GM19468 (cell line): ENCODE measurements at regions not wholly inside any gene's neighbourhood (a gene's known extent, or its start where the extent isn't known, plus 50 kb on each side); places are given as distances from the start of the nearest gene placed in this dataset.

Experiments
- ATAC-seq: cut with Tn5 transposase; IDR thresholded peaks from one replicate; pipeline ENCODE4 v1.9.1; 2021; ENCODE audit warnings: mild to moderate bottlenecking, moderate library complexity, moderate number of reproducible peaks; ENCODE audit not compliant: unreplicated experiment; ENCODE audit errors: extremely low read depth

DNA sequence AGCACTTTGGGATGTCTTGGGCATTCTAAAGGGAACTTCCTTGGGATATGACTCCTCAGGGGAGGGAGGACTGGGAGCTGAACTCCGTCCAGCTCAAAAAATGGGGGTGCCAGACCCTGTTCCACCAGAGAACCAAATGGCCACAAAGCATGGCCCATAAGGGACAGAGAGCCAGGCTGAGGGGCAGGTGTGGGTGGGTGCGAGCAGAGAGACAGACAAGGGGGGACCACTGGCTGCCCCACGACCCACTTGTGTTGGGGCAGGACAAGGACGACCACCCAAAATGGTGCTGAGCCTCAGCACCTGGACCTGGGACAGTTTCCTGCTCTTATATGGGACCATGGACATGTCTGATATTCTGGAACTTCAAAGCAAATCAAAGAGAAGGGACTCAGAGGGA lies 148.2 kb upstream of the MLN start:
- no peak for ATAC-seq

DNA sequence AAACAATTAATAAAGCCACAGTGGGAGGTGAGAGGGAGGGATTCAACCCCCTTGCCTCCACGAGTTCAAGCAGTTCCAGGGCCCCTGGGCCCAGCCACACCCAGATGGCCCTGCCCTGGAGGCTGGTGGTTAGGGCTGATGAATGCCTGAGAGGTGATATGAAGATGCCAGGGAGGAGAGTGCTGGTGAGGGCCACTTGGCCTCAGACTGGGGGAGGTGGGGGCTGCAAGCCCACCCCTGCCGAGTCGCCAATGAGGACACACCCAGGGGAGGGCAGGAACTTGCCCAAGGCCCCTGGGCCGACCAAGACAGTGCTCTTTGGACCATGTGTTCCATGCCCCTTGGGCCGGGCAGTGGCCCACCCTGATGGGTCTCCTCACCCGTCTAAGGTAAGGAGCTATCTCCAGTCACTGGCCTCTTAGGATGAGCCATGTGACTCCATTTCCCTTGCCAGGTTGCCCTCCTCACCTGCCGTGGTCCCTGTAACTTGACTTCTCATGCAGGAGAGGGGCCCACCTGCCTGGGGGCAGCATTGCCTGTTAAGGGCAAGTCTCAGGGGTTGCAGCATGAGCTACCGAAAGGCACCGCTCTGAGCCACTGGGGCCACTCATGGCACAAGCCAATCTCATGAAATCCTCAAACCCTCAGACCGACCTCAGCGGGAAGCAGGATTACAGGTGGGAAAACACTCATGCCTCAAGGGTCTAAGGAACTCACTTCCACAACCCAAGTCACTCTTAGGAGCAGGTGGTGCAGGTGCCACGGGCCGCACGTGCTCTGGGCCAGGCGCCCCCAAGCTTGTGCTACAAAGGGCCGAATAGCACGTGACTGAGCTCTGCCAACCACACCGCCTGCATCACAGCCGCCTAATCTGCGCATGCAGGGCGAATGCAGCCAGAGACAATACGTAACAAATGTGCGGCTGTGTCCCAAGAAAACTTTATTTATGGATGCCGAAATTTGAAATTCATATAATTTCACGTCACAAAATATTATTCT lies 147.4 kb upstream of the MLN start:
- ATAC-seq: no peak

DNA sequence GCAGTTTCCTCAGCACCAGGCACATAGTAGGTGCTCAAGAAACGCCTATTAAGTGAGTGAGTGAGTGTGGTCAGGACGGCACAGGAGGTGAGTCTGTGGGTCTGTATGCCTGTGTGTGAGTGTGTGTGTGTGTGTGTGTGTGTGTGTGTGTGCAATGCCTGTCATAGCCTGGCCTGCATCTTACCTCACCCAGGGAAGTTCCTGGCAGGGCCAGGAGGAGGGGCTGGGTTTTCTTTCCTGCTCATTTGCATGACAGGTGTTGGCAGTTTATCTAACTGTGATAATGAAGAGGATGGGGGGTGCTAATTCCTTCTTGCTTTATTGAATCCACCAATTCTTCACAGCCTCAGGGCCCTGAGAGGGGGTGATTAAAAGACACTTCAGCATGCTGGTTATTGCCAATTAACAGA lies 146.7 kb upstream of the MLN start:
- no peak for ATAC-seq

DNA sequence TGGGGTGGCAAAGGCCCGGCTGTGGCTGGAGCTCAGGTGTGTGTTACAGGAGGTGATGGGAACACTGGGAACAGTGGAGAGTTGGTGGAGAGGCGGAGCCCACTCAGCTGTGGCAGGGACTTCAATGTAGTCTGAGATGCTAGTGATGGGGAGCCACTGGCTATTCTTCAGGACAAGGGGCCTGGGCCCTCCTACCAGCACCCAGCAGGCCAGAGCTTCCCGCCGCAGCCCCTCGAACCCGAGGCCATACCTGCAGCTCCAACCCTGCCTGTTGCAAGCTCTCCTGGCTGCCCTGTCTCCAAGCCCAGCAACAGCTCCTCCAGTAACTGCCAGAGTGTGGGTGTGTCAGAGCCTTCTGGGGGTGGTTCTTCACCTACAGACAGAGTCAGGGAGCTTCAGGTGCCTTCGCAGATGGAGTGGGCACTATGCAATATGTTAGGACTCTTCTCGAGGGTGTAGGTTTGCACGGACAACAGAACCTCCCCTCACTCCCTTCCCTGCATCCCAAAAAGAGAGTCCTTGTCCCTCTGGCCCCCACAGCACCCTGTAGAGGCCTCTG lies 146.2 kb upstream of the MLN start:
- no peak for ATAC-seq

DNA sequence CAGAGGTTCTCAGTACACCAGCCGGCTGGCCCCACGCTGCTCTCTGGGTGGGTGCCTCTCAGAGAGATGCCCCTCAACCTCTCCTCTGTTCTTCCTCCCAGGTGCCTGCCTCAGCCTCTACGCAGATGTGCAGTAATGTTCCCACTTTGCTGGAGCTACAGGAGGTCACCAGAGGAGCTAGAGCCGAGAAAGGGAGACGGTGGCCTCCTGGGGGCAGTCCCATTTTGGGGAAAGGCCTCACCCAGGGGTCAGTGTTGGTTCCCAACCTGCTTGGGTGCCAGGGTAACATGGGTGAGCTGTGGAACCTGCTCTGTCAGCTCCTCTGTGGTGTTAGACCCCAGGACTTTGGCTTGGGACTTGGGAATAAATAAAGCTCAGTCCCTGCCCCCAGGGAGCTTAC lies 145.3 kb upstream of the MLN start:
- ATAC-seq: no peak

DNA sequence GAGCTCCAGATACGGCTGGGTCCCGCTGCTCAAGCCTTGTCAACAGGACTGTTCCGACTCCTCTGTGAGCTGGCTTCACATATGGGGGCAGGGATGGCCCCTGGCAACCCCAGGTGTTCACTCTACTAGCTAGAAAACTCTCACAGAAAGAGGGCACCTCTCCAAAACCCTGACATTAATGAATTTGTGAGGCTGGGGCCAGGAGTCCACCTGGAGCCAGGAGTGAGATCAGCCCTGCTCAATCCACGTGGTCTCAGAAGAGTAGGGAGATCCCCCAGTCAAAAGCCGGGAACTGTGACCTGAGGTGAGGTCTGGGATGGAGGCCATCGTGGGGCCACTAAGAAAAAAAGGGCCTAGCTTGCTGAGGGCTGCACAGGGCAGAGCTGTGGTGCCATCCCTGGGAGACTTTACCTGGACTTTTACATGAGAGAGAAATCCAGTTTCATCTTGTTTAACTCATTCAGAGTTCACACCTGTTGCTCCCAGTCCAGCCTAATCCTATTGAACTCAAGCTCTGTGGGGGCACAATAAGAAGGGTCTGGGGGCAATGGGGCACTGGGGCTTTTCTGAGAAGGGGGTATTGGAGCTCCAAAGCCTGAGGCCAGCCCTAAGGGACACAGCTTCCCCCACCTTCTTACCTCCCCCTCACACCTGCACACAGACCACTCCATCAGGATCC lies 144.3 kb upstream of the MLN start:
- no peak for ATAC-seq

DNA sequence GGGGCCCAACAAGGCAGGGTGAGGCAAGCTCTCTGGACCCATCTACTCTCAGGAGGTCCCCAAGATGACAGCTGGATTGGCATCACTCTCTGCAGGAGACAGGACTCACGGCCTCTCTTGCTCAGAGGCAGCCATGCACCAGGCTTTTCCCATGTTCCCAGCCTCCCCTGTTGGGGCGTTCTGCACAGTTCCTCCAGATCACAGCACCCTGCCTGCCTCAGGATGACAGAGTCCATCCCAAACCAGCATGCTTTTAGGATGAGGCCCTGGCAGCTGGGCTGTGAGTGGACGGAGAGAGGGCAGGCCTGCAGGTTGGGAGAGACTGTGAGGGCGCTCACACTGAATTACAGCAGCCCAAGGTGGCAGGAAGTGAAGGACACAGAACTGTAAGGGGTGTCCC lies 143.2 kb upstream of the MLN start:
- no peak for ATAC-seq

DNA sequence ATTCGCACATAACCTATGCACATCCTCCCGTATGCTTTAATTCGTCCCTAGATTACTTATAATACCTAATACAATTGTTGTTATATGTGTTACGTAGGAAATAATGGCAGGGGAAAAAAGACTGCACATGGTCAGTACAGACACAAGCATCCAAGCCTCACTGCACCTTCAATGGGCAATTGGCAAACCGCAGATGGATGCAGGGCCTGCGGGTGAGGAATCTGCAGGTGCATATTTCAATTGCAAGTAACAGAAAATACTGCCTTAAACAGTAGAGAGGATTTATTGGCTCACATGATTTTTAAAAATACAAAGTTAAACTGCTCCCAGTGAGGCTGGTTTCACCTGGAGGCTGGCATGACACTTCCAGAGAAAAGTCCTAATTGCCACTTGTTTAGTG lies 142.1 kb upstream of the MLN start:
- ATAC-seq: no peak

DNA sequence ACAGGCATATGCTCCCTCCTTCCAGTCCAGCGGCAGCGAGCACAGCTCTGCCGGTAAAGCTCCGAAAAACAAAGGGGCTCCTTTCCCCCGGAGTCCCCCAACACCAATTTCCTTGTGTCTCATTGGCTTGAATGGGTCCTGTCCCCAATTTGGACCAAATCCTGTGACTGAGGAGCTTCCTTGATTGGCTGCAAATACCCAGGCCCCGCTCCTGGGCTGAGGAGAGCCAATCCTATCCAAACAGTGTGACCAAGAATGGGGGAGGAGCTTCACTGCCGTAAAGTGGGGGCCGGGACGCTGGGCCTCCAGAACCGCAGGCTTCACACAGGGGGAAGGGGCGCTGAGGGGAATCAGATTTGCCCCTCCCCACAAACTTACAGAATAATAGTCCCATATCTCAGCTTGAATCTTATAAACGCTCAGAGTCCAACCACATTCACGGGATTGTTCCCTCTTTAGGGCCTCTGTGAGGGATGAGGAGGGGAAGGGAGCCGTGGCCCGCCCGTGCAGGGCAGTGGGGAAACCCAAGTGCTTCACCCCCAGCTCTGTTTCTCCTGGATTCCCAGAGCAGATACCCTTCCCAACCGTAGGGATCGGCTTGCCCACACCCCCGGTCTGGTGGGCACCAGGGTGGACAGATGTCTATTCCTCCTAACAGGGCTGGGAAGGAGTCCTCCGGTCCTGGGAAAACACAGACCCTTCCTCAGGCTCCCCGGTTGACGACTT lies 141.0 kb upstream of the MLN start:
- no peak for ATAC-seq

DNA sequence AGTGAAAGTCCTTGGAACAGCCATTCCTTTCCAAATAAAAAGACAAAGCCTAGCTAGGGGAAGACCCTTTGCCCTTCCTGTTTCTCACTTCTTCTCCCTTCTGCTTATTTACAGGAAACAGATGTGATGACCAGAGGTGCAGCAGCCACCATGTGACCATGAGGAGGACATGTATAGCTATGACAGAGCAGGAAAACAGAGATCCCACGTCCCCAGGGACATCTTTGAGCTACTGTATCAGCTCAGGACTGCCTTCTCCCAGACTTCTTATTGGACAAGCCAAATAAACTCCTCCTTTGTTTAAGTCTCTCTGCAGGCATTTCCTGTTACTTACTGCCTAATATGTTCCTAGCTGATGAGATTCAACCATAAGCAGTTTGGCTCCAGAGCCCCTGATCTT lies 133.1 kb upstream of the MLN start:
- ATAC-seq: no peak

DNA sequence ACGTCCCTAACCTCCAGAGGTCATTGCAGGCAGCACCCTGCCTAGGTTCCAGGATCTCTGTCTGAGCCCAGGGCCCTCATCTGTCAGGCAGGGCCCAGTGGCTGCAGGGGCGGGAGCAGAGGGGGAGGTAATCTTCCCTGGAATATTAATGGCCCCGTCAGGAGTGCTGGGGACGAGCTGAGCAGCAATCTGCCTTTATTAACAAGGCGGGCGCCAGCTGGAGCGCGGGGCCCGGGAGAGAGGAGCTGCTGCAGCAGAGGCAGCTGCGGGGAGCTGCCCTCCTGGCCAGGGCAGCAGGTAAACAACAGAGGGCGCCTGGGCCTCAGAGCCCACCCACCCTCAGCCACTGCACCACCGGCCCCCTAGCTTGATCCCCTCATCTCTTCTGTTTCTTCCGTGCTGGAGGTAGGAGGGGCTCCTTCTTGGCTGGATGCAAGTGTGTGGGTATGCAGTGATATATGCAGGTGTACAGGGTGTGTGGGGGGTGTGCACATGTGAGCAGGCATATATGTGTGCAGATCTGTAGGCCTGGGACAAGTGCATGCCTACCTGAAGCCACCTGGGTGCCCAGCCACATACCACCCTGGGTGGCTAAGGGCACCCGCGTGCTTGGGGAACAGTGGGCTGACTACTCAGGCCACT lies 131.8 kb upstream of the MLN start:
- no peak for ATAC-seq

DNA sequence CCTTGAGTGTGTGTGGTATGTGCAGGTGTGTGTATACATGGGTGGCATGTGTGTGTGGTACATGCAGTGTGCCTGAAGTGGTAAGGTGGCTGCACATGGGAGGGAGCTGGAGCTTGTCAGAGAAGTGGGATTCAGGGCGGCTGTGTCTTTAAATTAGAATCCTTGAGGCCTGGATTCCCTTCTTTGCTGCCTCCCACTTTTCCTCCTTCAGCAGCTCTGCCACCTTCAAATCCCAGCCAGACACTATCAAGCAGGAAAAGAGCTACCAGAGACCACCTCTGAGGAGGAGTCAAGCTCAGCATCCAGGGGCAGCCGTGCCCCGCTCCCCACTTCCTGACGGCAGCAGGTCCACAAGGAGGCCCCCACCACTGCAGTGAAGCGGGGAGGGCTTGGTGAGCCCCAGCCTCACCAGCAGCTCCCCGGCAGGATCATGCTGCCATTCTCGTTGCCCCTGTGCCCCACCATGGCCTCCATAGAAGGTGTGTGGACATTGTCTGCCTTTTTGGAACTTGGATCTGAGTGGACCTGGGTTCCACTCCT lies 131.0 kb upstream of the MLN start:
- no peak for ATAC-seq

DNA sequence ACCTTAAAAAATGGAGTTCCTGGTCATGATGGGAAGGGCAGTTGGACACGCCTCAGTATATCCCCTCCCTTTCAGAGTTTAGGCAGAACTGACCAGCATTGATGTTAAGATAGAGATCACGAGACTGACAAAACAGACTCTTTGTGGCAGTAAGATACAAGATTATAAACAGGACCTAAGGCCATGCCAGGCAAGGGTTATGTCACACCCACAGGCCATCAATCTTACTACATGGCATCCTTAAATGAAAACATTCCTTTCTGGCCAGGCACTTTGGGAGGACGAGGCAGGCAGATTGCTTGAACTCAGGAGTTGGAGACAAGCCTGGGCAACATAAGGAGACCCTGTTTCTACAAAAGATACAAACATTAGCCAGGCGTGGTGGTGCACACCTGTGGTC lies 129.3 kb upstream of the MLN start:
- ATAC-seq: no peak

DNA sequence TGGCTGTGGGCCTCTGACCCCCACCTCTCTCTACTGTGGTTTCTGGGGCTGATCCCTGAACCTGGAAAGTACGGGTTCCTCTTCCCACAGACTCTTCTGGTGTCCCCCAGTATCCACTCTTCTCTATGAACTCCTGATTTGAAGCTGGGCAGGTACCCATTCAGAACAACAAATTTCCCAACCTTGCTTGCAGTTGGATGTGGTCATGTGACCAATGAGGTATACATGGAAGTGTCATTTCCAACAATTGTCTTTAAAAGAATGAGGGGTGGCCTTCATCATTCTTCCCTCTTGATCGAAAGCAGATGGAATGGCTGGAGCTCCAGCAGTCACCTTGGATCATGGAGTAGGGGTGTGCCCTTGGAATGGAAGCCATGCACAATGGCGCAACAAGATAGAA lies 128.0 kb upstream of the MLN start:
- ATAC-seq: no peak

DNA sequence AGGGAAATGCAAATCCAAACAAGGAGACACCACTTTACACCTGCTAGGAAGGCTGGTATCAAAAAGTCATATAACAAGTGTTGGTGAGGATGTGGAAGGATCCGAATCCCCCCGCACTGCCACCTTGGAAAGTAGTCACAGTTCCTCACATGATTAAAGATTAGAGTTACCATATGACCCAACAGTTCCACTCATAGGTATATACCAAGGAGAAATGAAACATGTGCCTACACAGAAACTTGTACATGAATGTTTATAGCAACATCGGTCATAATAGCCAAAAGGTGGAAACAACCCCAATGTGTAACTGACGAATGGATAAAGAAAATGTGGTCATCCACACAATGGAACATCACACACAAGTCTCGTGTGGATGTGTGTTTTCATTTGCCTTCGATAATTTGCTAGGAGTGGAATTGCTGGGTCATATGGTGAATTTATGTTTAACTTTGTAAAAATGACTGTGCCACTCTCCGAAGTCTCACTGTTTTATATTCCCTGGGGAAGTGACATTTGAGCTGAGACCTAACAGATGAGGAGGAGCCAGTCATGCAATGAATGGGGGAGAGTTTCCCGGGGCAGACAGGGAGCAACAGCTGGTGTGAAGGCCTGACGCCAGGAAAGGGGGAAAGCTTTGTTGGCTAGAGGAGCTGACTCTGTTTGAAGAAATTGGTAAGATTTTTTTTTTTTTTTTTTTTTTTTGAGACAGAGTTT lies 125.9 kb upstream of the MLN start:
- ATAC-seq: no peak

DNA sequence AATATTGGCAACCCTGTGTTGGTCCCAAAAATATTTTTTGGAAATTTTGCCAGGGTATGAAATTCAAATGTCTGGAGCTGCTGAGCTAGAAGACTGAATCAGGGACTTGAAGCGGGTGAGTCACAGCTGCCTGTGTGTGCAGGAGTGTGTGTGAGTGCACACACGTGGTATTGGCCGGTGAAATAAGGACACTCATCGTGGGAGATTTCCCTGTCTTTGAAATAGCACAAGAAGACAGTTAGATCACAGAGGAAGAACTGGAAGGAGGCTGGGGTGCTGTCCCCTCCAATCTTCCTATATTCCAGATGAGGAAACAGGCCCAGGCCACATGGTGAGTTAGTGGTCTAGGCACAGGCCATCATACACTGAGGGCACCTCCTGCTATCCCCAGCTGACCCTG lies 123.8 kb upstream of the MLN start:
- ATAC-seq: no peak

DNA sequence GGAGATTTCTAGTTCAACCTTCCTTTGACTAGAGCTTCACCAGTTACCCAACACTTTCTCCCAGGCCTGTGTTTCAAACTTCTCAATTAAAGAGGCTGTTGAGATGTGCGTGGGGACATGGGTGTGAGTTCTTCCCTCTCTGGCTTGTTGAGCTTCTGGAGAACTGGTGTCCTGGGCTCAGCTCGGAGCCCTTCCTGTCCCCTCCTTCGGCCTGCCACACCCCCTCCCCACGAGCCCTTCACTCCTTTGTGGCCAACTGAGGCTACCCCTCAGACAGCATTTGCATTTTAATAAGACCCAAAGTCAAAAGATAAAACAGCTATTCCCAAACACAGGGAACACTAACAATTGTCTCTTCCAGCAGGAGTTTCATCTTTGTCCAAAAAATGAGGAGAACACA lies 123.3 kb upstream of the MLN start:
- no peak for ATAC-seq

DNA sequence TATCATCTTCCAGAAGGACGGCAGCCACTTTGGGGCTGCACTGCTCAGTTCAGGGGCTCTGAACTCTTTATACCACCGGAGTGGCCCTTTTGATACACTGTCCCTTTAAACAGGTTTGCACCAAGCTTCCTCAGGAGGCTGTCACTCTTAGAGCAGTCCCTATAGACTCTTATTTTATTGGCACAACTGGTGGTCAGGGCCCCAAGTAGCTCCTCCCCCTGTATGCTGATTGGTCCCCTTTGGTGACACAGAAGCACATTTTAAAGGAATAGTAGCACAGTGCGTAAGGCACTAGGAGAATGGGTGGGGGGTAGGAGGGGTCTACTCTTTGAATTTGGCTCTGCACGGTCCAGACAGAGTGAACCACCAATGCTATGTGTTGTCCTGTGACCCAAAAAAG lies 122.6 kb upstream of the MLN start:
- no peak for ATAC-seq

DNA sequence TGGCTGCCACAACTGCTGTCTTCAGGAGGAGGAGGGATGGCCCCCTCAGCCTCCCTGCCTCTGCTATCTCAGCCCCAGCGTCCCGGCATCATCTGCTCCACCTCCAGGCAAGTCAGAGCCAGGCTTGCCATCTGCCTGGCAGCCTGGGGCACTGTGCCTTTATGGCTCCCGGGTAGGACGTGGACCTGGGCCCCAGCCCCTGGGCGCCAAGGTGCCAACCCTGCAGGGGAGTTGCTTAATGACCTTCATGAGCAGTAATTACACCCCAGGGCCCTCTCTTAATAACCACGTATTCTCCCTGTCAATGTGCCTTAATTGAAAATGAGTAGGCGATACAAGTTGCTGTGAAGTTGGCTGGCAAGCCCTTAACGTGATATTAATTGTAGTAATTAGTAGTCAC lies 122.1 kb upstream of the MLN start:
- ATAC-seq: no peak
